GM12878 (cell line): ENCODE measurements at regions not wholly inside any gene's neighbourhood (a gene's known extent, or its start where the extent isn't known, plus 50 kb on each side); places are given as distances from the start of the nearest gene placed in this dataset.
A peak's percentile ranks its signal among the peaks of the same experiment; 100 is the strongest.

Experiments used
- ATAC-seq: fragments of 200-7000 bp; cut with Tn5 transposase; 3 replicates; pipeline ENCODE4 v1.9.1; 2020; ENCODE audit warnings: mild to moderate bottlenecking, moderate library complexity
- BruUV-seq: library from RNA; stranded (reverse); fragments of 400-500 nt; replicated peaks from 2 replicates; lab custom pipeline; 2021; lab: Mats Ljungman, UMichigan
- CTCF ChIA-PET: fragments of 300-600 bp; sonication (Branson Sonifier 250); formaldehyde crosslinking; extraction: SDS; loops from one replicate; lab custom pipeline; 2021; ENCODE audit warnings: inconsistent platforms; lab: Yijun Ruan, JAX
- POLR2A ChIA-PET: fragments of 350-600 bp; formaldehyde crosslinking; extraction: SDS; loops from one replicate; lab custom pipeline; 2021; ENCODE audit warnings: inconsistent platforms; lab: Charles Lee
- RAD21 ChIA-PET: fragments of 300-600 bp; sonication (Branson Sonifier 250); formaldehyde crosslinking; loops from one replicate; lab custom pipeline; 2023; ENCODE audit warnings: antibody characterized with exemption; ENCODE audit not compliant: unreplicated experiment; lab: Charles Lee
- SMC1A ChIA-PET: fragments of 300-600 bp; sonication (Branson Sonifier 250); formaldehyde crosslinking; loops from one replicate; lab custom pipeline; 2023; ENCODE audit not compliant: unreplicated experiment, uncharacterized antibody; lab: Charles Lee
- DNase-seq: peaks from one replicate; pipeline ENCODE4 v3.0.0-alpha.2; 2011; ENCODE audit warnings: low read depth, low spot score
- FAIRE-seq: peaks from 3 replicates; lab custom pipeline; 2011; peaks lifted over from hg19 to GRCh38; lab: Jason Lieb, UNC
- H2AFZ ChIP-seq: 2 replicates; pipeline ENCODE4 v1.6.0; 2011; ENCODE audit warnings: low read depth, low read length, control low read depth; ENCODE audit not compliant: control insufficient read depth
- H3K27ac ChIP-seq: 2 replicates; pipeline ENCODE4 v1.5.1; 2011; ENCODE audit warnings: control low read depth; ENCODE audit not compliant: control insufficient read depth, insufficient read depth
- H3K27me3 ChIP-seq, 2 experiments: replicated peaks in 1 of 2; 2 replicates each; pipeline versions ENCODE4 v1.6.0 to v1.6.1; 2011; ENCODE audit warnings: low read length in 1 of 2; ENCODE audit not compliant: control insufficient read depth in 2 of 2, insufficient read depth in 2 of 2
- H3K36me3 ChIP-seq, 2 experiments: 2 replicates each; pipeline ENCODE4 v1.5.1; 2011; ENCODE audit warnings: low read length in 1 of 2; ENCODE audit not compliant: control insufficient read depth in 2 of 2, insufficient read depth in 2 of 2
- H3K4me1 ChIP-seq: 2 replicates; pipeline ENCODE4 v1.6.1; 2011; ENCODE audit warnings: mild to moderate bottlenecking, low read length, moderate library complexity, mixed read lengths; ENCODE audit not compliant: control insufficient read depth, insufficient read depth
- H3K4me2 ChIP-seq: 2 replicates; pipeline ENCODE4 v1.6.0; 2011; ENCODE audit warnings: control low read depth; ENCODE audit not compliant: control insufficient read depth, insufficient read depth
- H3K4me3 ChIP-seq: fragments of 200-600 bp; sonication (generic); 2 replicates; pipeline ENCODE4 v1.5.1; 2016
- H3K79me2 ChIP-seq: 2 replicates; pipeline ENCODE4 v1.6.0; 2011; ENCODE audit warnings: low read length; ENCODE audit not compliant: control insufficient read depth, insufficient read depth
- H3K9ac ChIP-seq: 2 replicates; pipeline ENCODE4 v1.8.0; 2011; ENCODE audit warnings: low read length, control low read depth, mixed read lengths; ENCODE audit not compliant: control insufficient read depth, insufficient read depth
- H3K9me3 ChIP-seq: replicated peaks from 3 replicates; pipeline ENCODE4 v1.5.1; 2011; ENCODE audit warnings: mild to moderate bottlenecking, low read length; ENCODE audit not compliant: control insufficient read depth, insufficient read depth
- H4K20me1 ChIP-seq: 2 replicates; pipeline ENCODE4 v1.6.0; 2011; ENCODE audit not compliant: control insufficient read depth, insufficient read depth
- BMI1 ChIP-seq: fragments of 450-650 bp; IDR thresholded peaks from 2 replicates; pipeline ENCODE4 v1.6.1; 2016; ENCODE audit warnings: mild to moderate bottlenecking, moderate library complexity, borderline replicate concordance
- KLF5 ChIP-seq: fragments of 450-650 bp; IDR thresholded peaks from 2 replicates; pipeline ENCODE4 v1.6.1; 2014; ENCODE audit warnings: mild to moderate bottlenecking; ENCODE audit not compliant: partially characterized antibody
- NR2F1 ChIP-seq: fragments of 450-650 bp; conservative IDR thresholded peaks from 2 replicates; pipeline ENCODE4 v1.6.1; 2017; ENCODE audit warnings: mild to moderate bottlenecking
- RELA ChIP-seq: fragments of 450-650 bp; IDR thresholded peaks from 2 replicates; pipeline ENCODE4 v1.8.0; 2014; ENCODE audit warnings: borderline replicate concordance; ENCODE audit not compliant: partially characterized antibody
- RUNX3 ChIP-seq: IDR thresholded peaks from 2 replicates; pipeline ENCODE4 v1.6.1; 2012; ENCODE audit warnings: low read length, inconsistent platforms
- SRF ChIP-seq, 2 experiments: IDR thresholded peaks; 2 replicates each; pipeline ENCODE4 v1.6.1; 2011; ENCODE audit warnings: low read depth in 2 of 2, low read length in 2 of 2, mild to moderate bottlenecking in 1 of 2, moderate library complexity in 1 of 2
- TAF1 ChIP-seq: IDR thresholded peaks from 2 replicates; pipeline ENCODE4 v1.6.1; 2011; ENCODE audit warnings: mild to moderate bottlenecking, low read depth, low read length, borderline replicate concordance
- ZNF274 ChIP-seq: IDR thresholded peaks from one replicate; pipeline ENCODE4 v1.8.0; 2011; ENCODE audit not compliant: insufficient read length, insufficient read depth
- WGBS: methylation state at CpG from one replicate; pipeline ENCODE4 v1.1.6; 2016; ENCODE audit warnings: low lambda C conversion rate; ENCODE audit not compliant: insufficient replicate concordance, insufficient coverage; ENCODE audit errors: missing lambda C conversion rate; 5-methylcytosine and 5-hydroxymethylcytosine counted together
- in situ Hi-C: fragments of 300-500 bp; cut with MboI; formaldehyde crosslinking; loops from 9 replicates; pipeline ENCODE4 v1.14.3; 2018; ENCODE audit warnings: mixed read lengths
- intact Hi-C: fragments of 100-400 bp; cut with micrococcal nuclease; formaldehyde crosslinking; loops from one replicate; pipeline ENCODE4 v1.14.2; 2022; ENCODE audit not compliant: unreplicated experiment

- no peaks in the 10 kb centered on the region for H3K27me3 ChIP-seq
- BruUV-seq = no TSS peak
- H3K79me2 ChIP-seq = no peaks in the 10 kb centered on the region
- WGBS = 0% methylated on average over 2 of the region's 2 CpGs
- in situ Hi-C loops = no loop called here
- H3K36me3 ChIP-seq = no peaks in the 10 kb centered on the region
- peak overlapping the region; percentile 48 for H2AFZ ChIP-seq
- peaks cover 6% of the 10 kb centered on the region; the same call in 2 of the 3 replicates for H3K9me3 ChIP-seq
- no peak for FAIRE-seq
- CTCF ChIA-PET = interaction anchor here (0.9 to 1.5 kb wide), 3 partner anchors 31 to 190 kb away, joined by 3 to 4 read pairs (median 4); no protein-coding TSS in a partner anchor
- H4K20me1 ChIP-seq = no peaks in the 10 kb centered on the region
- H3K4me1 ChIP-seq = peaks cover 43% of the 10 kb centered on the region
- peak overlapping the region; percentile 93 for H3K27ac ChIP-seq
- no peak for TF ChIP-seq NR2F1
- TF ChIP-seq SRF (IDR thresholded peaks at IDR 0.05; ENCODE audit: low read depth in 2 of 2, low read length in 2 of 2) = no peak
- TF ChIP-seq BMI1 = no peak
- TF ChIP-seq TAF1 = no peak
- TF ChIP-seq RUNX3 = no peak
- peak; percentile 14 for TF ChIP-seq KLF5
- no peak for TF ChIP-seq ZNF274
- TF ChIP-seq RELA = no peak
- TF ChIP-seq, all 136 proteins: peak for 1
- peak overlapping the region; percentile 98 for H3K4me2 ChIP-seq
- H3K4me3 ChIP-seq = no peak overlapping the region
- SMC1A ChIA-PET = interaction anchor here (0.5 to 3.2 kb wide), 7 partner anchors 12 to 208 kb away, joined by 3 to 12 read pairs (median 7); no protein-coding TSS in a partner anchor
- RAD21 ChIA-PET = interaction anchor here (1.0 to 1.7 kb wide), 4 partner anchors 33 to 216 kb away, joined by 3 to 5 read pairs (median 4); no protein-coding TSS in a partner anchor
- POLR2A ChIA-PET = no interaction called here
- intact Hi-C loops = loop anchor here (5.0 kb wide), 3 partner anchors 33 to 197 kb away; no protein-coding TSS in a partner anchor
- ATAC-seq = peak; percentile 50
- H3K9ac ChIP-seq = peak overlapping the region; percentile 36
- no peak for DNase-seq
Observed at GRCh38 chr13:79194727-79195126, 211.3 kb downstream of the RBM26 start.
